Vagina (tissue), 2 donors: ENCODE measurements at regions not wholly inside any gene's neighbourhood (a gene's known extent, or its start where the extent isn't known, plus 50 kb on each side); places are given as distances from the start of the nearest gene placed in this dataset.

Experiments used
- DNase-seq, 2 donors: peaks; one replicate each; pipeline ENCODE4 v3.0.0-alpha.2; 2017; ENCODE audit errors: extremely low spot score in 2 of 2
- H3K27ac ChIP-seq: fragments of 200-600 bp; sonication (generic); one replicate; pipeline ENCODE4 v1.5.1; 2019
- H3K27me3 ChIP-seq: fragments of 200-600 bp; sonication (generic); one replicate; pipeline ENCODE4 v1.5.1; 2019
- H3K36me3 ChIP-seq, 2 donors: fragments of 200-600 bp; sonication (generic); one replicate each; pipeline ENCODE4 v1.5.1; 2017 to 2019
- H3K4me1 ChIP-seq: fragments of 200-600 bp; sonication (generic); one replicate; pipeline ENCODE4 v1.5.1; 2019
- H3K4me3 ChIP-seq, 2 donors: fragments of 200-600 bp; sonication (generic); 1 replicate in 1 of 2; 2 replicates in 1 of 2; pipeline ENCODE4 v1.5.1; 2016 to 2019
- H3K9me3 ChIP-seq: fragments of 200-600 bp; sonication (generic); one replicate; pipeline ENCODE4 v1.5.1; 2019
- CTCF ChIP-seq, 3 experiments: fragments of 450-650 bp in 2 of 3; fragments of 200-600 bp in 1 of 3; sonication (generic) in 1 of 3; IDR thresholded peaks; one replicate each; pipeline ENCODE4 v1.5.1; 2017 to 2019; ENCODE audit warnings: antibody characterized with exemption in 3 of 3, mild to moderate bottlenecking in 2 of 3, moderate library complexity in 2 of 3
- POLR2A ChIP-seq, 2 donors: fragments of 450-650 bp; IDR thresholded peaks; one replicate each; pipeline ENCODE4 v1.6.1; 2017; ENCODE audit warnings: antibody characterized with exemption in 2 of 2, mild to moderate bottlenecking in 2 of 2, moderate library complexity in 2 of 2
- POLR2AphosphoS5 ChIP-seq, 2 donors: sonication (generic); formaldehyde crosslinking; IDR thresholded peaks; one replicate each; pipeline ENCODE4 v1.9.0; 2017; ENCODE audit warnings: antibody characterized with exemption in 2 of 2, mild to moderate bottlenecking in 2 of 2, low read depth in 1 of 2; ENCODE audit not compliant: insufficient read depth in 1 of 2
- intact Hi-C: fragments of 100-400 bp; cut with DNase I; formaldehyde crosslinking; loops from one replicate; pipeline ENCODE4 v1.15.1; 2023

- no peaks in the 10 kb centered on the region for H3K9me3 ChIP-seq
- TF ChIP-seq POLR2A (IDR thresholded peaks at IDR 0.05) (no peak), CTCF (IDR thresholded peaks at IDR 0.05) (no peak), POLR2AphosphoS5 (IDR thresholded peaks at IDR 0.05; ENCODE audit: insufficient read depth in 1 of 2, low read depth in 1 of 2) (no peak)
- peaks cover 6% of the 10 kb centered on the region for H3K4me1 ChIP-seq
- intact Hi-C loops, result no loop called here
- no peaks in the 10 kb centered on the region for H3K36me3 ChIP-seq
- H3K27ac ChIP-seq, result no peak overlapping the region
- H3K27me3 ChIP-seq, result no peaks in the 10 kb centered on the region
- no peak for DNase-seq
- no peak overlapping the region for H3K4me3 ChIP-seq
Measured at GRCh38 chr9:90088434-90088833, 483.6 kb downstream of the GADD45G start.

- Histone ChIP-seq H3K4me1 (peaks cover 6% of the 10 kb centered on the region), H3K9me3 (no peaks in the 10 kb centered on the region), H3K27ac (no peak overlapping the region), H3K4me3 (no peak overlapping the region), H3K36me3 (no peaks in the 10 kb centered on the region), H3K27me3 (no peaks in the 10 kb centered on the region)
- TF ChIP-seq POLR2AphosphoS5 (IDR thresholded peaks at IDR 0.05; ENCODE audit: insufficient read depth in 1 of 2, low read depth in 1 of 2) (no peak), CTCF (IDR thresholded peaks at IDR 0.05) (no peak), POLR2A (IDR thresholded peaks at IDR 0.05) (no peak)
- DNase-seq, result no peak
- intact Hi-C loops, result no loop called here
Measured at GRCh38 chr9:90088856-90089255, 484.0 kb downstream of the GADD45G start.

- TF ChIP-seq POLR2A (IDR thresholded peaks at IDR 0.05) (no peak), POLR2AphosphoS5 (IDR thresholded peaks at IDR 0.05; ENCODE audit: insufficient read depth in 1 of 2, low read depth in 1 of 2) (no peak), CTCF (IDR thresholded peaks at IDR 0.05) (no peak)
- Histone ChIP-seq H3K27me3 (no peaks in the 10 kb centered on the region), H3K36me3 (no peaks in the 10 kb centered on the region), H3K4me1 (peaks cover 6% of the 10 kb centered on the region), H3K4me3 (no peak overlapping the region), H3K27ac (no peak overlapping the region), H3K9me3 (no peaks in the 10 kb centered on the region)
- DNase-seq, result no peak
- intact Hi-C loops, result no loop called here
Measured at GRCh38 chr9:90090997-90091396, 486.2 kb downstream of the GADD45G start.

- TF ChIP-seq CTCF (IDR thresholded peaks at IDR 0.05) (no peak), POLR2A (IDR thresholded peaks at IDR 0.05) (no peak), POLR2AphosphoS5 (IDR thresholded peaks at IDR 0.05; ENCODE audit: insufficient read depth in 1 of 2, low read depth in 1 of 2) (no peak)
- no peak for DNase-seq
- Histone ChIP-seq H3K4me1 (no peaks in the 10 kb centered on the region), H3K4me3 (no peak overlapping the region), H3K36me3 (no peaks in the 10 kb centered on the region), H3K9me3 (no peaks in the 10 kb centered on the region), H3K27ac (no peak overlapping the region), H3K27me3 (no peaks in the 10 kb centered on the region)
- intact Hi-C loops, result no loop called here
Measured at GRCh38 chr9:90092508-90092907, 487.7 kb downstream of the GADD45G start.

GRCh38 chr9:90095682-90096081 lies 490.9 kb downstream of the GADD45G start:
- no peaks in the 10 kb centered on the region for H3K27me3 ChIP-seq
- intact Hi-C loops, result no loop called here
- H3K4me3 ChIP-seq, result no peak overlapping the region
- H3K36me3 ChIP-seq, result no peaks in the 10 kb centered on the region
- no peak overlapping the region for H3K27ac ChIP-seq
- DNase-seq, result no peak
- TF ChIP-seq POLR2AphosphoS5 (IDR thresholded peaks at IDR 0.05; ENCODE audit: insufficient read depth in 1 of 2, low read depth in 1 of 2) (no peak), POLR2A (IDR thresholded peaks at IDR 0.05) (no peak), CTCF (IDR thresholded peaks at IDR 0.05) (no peak)
- H3K4me1 ChIP-seq, result no peaks in the 10 kb centered on the region
- no peaks in the 10 kb centered on the region for H3K9me3 ChIP-seq
